HG03520 (cell line): ENCODE measurements at regions not wholly inside any gene's neighbourhood (a gene's known extent, or its start where the extent isn't known, plus 50 kb on each side); places are given as distances from the start of the nearest gene placed in this dataset.
A peak's percentile ranks its signal among the peaks of the same experiment; 100 is the strongest.
"Not testable (repeated sequence)": the region's sequence is repeated elsewhere in the genome, so short reads cannot be mapped to it uniquely, and the experiment has no call there.

Experiments
- ATAC-seq: cut with Tn5 transposase; IDR thresholded peaks from one replicate; pipeline ENCODE4 v1.9.1; 2021; ENCODE audit warnings: mild to moderate bottlenecking, moderate library complexity; ENCODE audit not compliant: unreplicated experiment

DNA sequence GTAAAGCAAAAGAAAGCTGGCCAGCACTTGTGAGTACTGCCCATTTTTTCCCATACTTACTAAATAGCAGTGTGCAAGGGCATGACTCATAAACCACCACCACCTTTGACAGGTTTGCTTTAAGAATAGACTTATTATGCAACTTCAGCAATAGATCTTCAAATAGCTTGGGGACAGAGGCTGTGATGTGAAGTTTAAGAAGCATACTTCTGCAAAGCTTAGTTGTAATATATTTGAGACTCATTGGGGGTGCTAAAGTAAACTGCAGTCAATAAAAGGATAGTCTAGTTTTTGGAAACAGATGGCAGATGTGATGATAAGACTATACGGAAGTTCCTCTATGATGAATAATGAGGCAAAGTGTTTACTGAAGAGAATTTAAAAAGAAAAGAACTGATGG, 210.0 kb downstream of the PLA2G4A start:
- no peak for ATAC-seq

DNA sequence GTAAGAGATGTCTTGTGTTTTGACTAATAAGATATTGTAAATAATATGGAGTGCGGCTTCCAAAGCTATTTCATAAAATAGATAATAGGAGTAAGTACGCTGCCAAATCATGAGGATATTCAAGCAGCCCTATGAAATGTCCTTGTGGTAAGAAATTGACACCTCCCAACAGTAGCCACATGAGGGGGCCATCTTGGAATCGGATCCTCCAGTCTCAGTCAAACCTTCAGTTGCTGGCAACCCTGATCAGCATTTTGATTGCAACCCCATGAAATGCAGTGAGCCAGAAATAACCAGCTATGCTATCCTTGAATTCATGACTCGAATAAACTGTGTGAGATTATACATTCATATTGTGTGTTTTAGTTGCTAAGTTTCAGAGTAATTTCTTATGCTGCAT, 212.4 kb downstream of the PLA2G4A start:
- no peak for ATAC-seq

DNA sequence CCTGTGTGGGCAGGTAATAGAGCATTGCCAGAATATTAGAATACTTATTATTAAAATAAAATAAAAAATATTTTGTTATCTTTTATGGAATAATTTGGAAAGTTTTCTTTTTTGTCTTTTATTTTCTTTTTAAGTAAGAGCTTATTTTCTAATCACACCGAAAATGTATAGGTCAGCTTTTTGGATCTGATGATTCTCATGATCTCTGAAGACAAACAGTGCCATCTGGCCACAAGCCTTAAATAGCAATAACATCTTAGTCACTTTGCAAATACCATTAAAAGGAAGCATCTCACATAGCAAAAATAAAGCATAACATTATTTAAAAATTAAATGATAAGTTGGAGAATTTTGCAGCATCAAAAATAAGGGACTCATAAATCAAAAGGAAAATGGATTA, 213.8 kb downstream of the PLA2G4A start:
- no peak for ATAC-seq

DNA sequence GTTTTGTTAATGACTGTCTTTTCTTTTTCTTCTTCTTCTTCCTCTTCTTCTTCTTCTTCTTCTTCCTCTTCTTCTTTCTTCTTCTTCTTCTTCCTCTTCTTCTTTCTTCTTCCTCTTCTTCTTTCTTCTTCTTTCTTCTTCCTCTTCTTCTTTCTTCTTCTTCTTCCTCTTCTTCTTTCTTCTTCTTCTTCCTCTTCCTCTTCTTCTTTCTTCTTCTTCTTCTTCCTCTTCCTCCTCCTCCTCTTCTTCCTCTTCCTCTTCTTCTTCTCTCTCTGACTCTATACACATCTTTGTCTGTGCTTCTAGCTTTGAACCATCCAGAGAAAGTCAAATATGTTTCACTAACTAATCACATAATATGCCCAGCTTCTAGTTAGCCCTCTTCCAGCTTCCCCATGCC, 214.7 kb downstream of the PLA2G4A start:
- not testable (repeated sequence) for ATAC-seq

DNA sequence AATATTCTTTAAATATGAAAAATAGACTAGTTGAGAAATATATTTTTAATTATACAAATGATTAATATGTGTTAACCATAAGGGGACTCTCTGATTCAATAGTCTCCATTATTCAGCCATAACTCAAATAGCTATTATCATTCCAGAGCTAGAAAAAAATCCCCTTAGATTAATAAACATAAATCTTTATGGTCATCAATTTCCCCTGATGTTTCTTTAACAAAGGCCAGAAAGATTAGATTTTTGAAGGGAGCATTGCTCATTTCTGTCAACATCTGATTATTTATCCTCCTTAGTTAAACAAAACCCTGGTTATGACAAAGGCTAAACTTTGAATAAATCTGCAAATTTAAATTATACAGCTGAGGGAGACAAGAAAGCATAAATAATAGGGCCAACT, 215.7 kb downstream of the PLA2G4A start:
- no peak for ATAC-seq

DNA sequence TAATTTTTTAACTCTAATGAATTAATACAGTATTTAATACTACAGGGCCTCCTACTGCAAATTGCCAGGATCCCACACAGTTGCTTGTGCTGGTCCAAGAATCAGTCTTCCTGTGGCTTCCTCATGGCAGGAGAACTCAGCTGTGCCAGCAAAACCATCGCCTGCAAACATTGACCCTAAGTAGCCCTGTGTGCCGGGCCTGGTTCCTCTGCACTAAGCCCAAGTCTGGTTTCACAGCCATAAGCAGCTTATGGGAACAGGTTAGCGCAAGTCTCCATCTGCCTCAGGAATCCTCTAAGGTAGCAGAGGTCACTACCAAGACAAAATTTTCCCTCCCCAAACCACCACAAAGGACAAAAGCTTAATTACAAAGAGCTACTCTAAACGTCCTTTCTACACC, 216.6 kb downstream of the PLA2G4A start:
- no peak for ATAC-seq

GRCh38 chr1:187046293-187046692, 217.5 kb downstream of the PLA2G4A start:
- no peak for ATAC-seq

GRCh38 chr1:187047298-187047697, 218.5 kb downstream of the PLA2G4A start:
- ATAC-seq, result no peak

DNA sequence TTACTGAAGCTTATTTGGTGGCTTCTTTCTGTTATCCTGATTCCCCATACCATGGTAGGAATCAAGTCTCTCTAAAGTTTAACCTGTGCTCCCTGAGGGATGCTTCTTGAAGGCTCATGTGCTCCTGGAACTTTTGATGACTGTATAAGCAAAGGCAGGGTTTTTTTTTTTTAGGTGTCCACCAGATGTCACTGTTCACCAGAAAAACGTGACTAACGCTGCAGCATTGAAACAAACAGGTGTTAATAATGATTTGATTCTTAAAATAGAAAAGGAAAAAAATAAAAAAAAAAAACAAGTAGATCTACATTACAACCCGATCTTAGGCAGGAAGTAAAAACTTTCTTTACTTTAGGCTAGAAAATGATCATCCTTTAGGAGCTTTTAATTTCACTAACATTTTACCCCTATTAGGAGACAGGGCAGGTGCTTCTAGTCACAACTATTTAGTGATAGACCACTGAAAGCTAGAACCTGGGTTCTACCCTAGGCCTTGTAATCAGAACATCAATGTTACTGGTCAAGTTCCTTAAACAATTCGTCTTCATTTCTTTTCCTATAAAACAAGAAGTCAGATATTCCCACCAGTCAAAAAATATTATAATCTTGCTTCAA, 223.0 kb downstream of the PLA2G4A start:
- ATAC-seq, result peak; percentile 80

DNA sequence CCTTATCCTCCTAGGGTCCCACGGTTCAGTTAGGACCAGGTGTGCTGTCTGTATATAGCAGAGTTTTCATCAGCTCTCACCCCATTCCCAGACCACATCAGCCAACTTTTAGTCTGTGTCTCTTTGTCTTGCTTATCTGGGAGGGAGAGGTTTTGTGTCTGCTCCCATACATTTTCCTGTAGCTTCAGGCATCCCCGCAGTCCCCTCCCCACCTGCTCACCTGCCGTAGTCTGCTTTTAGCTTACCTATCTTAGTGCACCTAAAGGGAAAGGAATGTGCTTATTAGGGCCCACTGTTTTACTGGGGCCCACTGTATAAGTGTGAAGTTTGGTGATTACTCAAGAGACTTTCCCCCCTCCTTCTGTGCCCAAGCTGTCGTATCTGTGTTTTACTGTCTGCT, 225.1 kb downstream of the PLA2G4A start:
- no peak for ATAC-seq

GRCh38 chr1:187054862-187055757, 226.4 kb downstream of the PLA2G4A start:
- no peak for ATAC-seq

- ATAC-seq, result no peak
These were observed 234.5 kb downstream of the PLA2G4A start for GRCh38 chr1:187063271-187063670.

GRCh38 chr1:187067160-187067559, 238.4 kb downstream of the PLA2G4A start:
- no peak for ATAC-seq

DNA sequence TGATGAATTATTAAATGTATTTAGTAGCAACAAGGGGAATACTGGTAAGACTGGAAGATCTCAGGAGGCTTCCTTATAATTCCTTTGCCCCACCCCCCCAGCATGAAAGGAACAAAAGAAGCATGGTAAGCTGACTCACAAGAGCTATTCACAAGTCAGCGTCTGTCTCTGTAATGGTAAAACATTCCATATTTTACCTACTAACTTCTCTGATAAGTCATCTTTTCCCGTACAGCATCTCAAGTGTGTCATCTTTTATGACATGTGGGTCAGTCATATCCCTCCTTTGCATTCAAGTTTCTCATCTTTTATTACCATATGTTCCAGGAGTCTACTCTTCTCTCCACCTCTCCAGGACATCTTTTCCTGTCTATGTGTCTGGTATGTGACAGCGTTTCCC, 241.3 kb downstream of the PLA2G4A start:
- no peak for ATAC-seq

DNA sequence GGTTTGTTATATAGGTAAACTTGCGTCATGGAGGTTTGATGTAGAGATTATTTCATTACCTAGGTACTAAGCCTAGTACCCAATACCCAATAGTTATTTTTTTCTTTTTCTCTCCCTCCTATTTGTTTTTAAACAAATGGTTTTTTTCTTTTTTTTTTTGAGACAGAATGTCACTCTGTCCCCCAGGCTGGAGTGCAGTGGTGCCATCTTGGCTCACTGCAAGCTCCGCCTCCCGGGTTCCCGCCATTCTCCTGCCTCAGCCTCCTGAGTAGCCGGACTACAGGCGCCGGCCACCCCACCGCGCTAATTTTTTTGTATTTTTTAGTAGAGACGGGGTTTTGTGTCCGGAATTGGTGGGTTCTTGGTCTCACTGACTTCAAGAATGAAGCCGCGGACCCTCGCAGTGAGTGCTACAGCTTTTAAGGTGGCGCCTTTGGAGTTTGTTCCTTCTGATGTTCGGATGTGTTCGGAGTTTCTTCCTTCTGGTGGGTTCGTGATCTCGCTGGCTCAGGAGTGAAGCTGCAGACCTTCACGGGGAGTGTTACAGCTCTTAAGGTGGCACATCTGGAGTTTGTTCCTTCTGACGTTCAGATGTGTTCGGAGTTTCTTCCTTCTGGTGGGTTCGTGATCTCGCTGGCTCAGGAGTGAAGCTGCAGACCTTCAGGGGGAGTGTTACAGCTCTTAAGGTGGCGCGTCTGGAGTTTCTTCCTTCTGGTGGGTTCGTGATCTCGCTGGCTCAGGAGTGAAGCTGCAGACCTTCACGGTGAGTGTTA, 243.7 kb downstream of the PLA2G4A start:
- peak; percentile 58 for ATAC-seq

DNA sequence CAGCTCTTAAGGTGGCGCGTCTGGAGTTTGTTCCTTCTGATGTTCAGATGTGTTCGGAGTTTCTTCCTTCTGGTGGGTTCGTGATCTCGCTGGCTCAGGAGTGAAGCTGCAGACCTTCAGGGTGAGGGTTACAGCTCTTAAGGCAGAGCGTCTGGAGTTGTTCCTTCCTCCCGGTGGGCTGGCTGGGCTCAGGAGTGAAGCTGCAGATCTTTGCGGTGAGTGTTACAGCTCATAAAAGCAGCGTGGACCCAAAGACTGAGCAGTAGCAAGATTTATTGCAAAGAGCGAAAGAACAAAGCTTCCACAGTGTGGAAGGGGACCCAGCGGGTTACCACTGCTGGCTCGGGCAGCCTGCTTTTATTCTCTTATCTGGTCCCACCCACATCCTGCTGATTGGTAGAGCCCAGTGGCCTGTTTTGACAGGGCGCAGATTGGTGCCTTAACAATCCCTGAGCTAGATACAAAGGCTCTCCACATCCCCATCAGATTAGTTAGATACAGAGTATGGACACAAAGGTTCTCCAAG, 244.3 kb downstream of the PLA2G4A start:
- ATAC-seq, result peak; percentile 29

- ATAC-seq, result not testable (repeated sequence)
These were observed 245.0 kb downstream of the PLA2G4A start for GRCh38 chr1:187073634-187074245.

- no peak for ATAC-seq
These were observed 245.8 kb downstream of the PLA2G4A start for GRCh38 chr1:187074445-187075048.

DNA sequence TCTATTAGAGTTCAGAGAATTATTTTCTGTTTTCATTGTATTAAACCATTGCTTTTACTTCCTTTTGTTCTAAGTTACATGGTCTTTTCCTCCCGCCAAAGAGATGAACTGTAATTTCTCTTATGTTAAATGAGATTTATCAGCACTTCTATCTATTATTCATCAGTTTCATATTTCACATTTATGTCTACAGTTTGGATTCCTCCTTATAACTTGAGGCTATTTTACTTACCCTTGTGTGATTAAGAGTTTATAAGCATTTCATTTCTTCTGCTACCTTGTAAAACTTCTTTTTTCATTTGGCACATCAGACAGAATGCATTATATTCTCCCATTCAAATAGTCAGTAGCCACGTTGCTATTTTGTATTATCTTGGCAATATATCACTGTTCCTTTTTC, 248.2 kb downstream of the PLA2G4A start:
- ATAC-seq, result no peak

- ATAC-seq, result no peak
These were observed 249.6 kb downstream of the PLA2G4A start for GRCh38 chr1:187078321-187078720.

DNA sequence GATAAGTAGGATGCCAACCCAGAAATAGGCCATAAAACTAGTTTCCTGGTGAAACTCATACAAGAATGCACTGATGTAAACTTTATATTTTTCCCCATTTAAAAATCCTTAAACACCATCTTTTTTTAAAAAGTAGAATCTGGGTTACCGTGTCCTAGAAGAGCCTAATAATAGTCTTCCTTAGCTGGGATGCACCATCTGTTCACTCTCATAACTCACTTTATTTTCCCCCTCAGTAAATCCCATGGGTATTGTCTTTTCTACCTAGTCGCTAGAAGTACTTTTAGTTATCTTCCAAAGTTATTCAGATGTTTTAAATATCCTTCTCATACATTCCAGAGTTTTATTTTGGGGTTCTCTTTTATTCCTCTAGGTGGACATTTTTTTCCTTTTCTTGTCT, 250.2 kb downstream of the PLA2G4A start:
- ATAC-seq, result no peak
